Ovary (tissue), 3 donors: ENCODE measurements at regions not wholly inside any gene's neighbourhood (a gene's known extent, or its start where the extent isn't known, plus 50 kb on each side); places are given as distances from the start of the nearest gene placed in this dataset.

ENCODE experiments used
- EP300 ChIP-seq: sonication (generic); formaldehyde crosslinking; IDR thresholded peaks from one replicate; pipeline ENCODE4 v1.6.1; 2017; ENCODE audit warnings: antibody characterized with exemption
- POLR2A ChIP-seq: fragments of 450-650 bp; IDR thresholded peaks from one replicate; pipeline ENCODE4 v1.6.1; 2017; ENCODE audit warnings: antibody characterized with exemption, mild to moderate bottlenecking, moderate library complexity
- TF ChIP-seq, protein P1 (sequence below), 3 donors: fragments of 450-650 bp in 2 of 3; fragments of 200-600 bp in 1 of 3; IDR thresholded peaks; one replicate each; pipeline versions ENCODE4 v1.5.1 to v1.8.0; 2016 to 2022; ENCODE audit warnings: antibody characterized with exemption in 3 of 3, mild to moderate bottlenecking in 1 of 3
- donor health status: DM: no; HTN: no; CAD: no.

GRCh38 chr1:14435368-14436023, 163.0 kb upstream of the KAZN start:
- TF ChIP-seq, protein P1, sequence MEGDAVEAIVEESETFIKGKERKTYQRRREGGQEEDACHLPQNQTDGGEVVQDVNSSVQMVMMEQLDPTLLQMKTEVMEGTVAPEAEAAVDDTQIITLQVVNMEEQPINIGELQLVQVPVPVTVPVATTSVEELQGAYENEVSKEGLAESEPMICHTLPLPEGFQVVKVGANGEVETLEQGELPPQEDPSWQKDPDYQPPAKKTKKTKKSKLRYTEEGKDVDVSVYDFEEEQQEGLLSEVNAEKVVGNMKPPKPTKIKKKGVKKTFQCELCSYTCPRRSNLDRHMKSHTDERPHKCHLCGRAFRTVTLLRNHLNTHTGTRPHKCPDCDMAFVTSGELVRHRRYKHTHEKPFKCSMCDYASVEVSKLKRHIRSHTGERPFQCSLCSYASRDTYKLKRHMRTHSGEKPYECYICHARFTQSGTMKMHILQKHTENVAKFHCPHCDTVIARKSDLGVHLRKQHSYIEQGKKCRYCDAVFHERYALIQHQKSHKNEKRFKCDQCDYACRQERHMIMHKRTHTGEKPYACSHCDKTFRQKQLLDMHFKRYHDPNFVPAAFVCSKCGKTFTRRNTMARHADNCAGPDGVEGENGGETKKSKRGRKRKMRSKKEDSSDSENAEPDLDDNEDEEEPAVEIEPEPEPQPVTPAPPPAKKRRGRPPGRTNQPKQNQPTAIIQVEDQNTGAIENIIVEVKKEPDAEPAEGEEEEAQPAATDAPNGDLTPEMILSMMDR (IDR thresholded peaks at IDR 0.05) = no peak
- TF ChIP-seq POLR2A (no peak), EP300 (no peak)
